K562 (cell line): ENCODE measurements at regions not wholly inside any gene's neighbourhood (a gene's known extent, or its start where the extent isn't known, plus 50 kb on each side); places are given as distances from the start of the nearest gene placed in this dataset.

Experiments
- ATAC-seq: fragments of 200-7000 bp; cut with Tn5 transposase; 3 replicates; pipeline ENCODE4 v1.9.1; 2020; ENCODE audit warnings: moderate library complexity
- BruUV-seq: library from RNA; stranded (reverse); fragments of 400-500 nt; replicated peaks from 2 replicates; lab custom pipeline; 2021; lab: Mats Ljungman, UMichigan
- CTCF ChIA-PET: fragments of 300-600 bp; formaldehyde crosslinking; extraction: SDS; loops from one replicate; lab custom pipeline; 2021; ENCODE audit warnings: low intra/inter-chr PET ratio; lab: Yijun Ruan, JAX
- POLR2A ChIA-PET: fragments of 300-600, 350-650 bp; sonication (Branson Sonifier 250); formaldehyde crosslinking; extraction: SDS; loops from one replicate; lab custom pipeline; 2021; ENCODE audit warnings: antibody characterized with exemption, inconsistent platforms; lab: Yijun Ruan, JAX
- DNase-seq, 4 experiments: peaks; one replicate each; pipeline versions ENCODE4 v3.0.0 to v3.0.0-alpha.2; 2011 to 2018; ENCODE audit warnings: low spot score in 3 of 4, mixed read lengths in 3 of 4; ENCODE audit errors: extremely low read depth in 1 of 4
- FAIRE-seq: peaks from 2 replicates; lab custom pipeline; 2011; peaks lifted over from hg19 to GRCh38; lab: Jason Lieb, UNC
- H2AFZ ChIP-seq: 2 replicates; pipeline ENCODE4 v1.6.0; 2011; ENCODE audit warnings: low read depth, low read length, control low read depth, inconsistent platforms
- H3K27ac ChIP-seq: fragments of 200-600 bp; 3 replicates; pipeline ENCODE4 v1.8.0; 2011; ENCODE audit warnings: low read depth, mild to moderate bottlenecking, control low read depth, inconsistent platforms, low read length, moderate library complexity, mixed read lengths; ENCODE audit errors: extremely low read depth
- H3K27me3 ChIP-seq, 2 experiments: fragments of 300-600 bp in 1 of 2; 2 replicates in 1 of 2; 3 replicates in 1 of 2; pipeline versions ENCODE4 v1.6.0 to v1.8.0; 2011; ENCODE audit warnings: inconsistent platforms in 2 of 2, low read length in 2 of 2, mild to moderate bottlenecking in 1 of 2, mixed read lengths in 1 of 2, moderate library complexity in 1 of 2; ENCODE audit not compliant: control insufficient read depth in 2 of 2, insufficient read depth in 2 of 2
- H3K36me3 ChIP-seq: fragments of 300-600 bp; 3 replicates; pipeline ENCODE4 v1.8.0; 2011; ENCODE audit warnings: mild to moderate bottlenecking, low read length, inconsistent platforms; ENCODE audit not compliant: control insufficient read depth, insufficient read depth
- H3K4me1 ChIP-seq, 2 experiments: fragments of 200-600 bp in 1 of 2; replicated peaks in 1 of 2; 2 replicates in 1 of 2; 3 replicates in 1 of 2; pipeline versions ENCODE4 v1.5.1 to v1.8.0; 2011; ENCODE audit warnings: inconsistent platforms in 2 of 2, low read length in 2 of 2, mild to moderate bottlenecking in 1 of 2, mixed read lengths in 1 of 2, moderate library complexity in 1 of 2; ENCODE audit not compliant: control insufficient read depth in 2 of 2, insufficient read depth in 2 of 2
- H3K4me2 ChIP-seq: 2 replicates; pipeline ENCODE4 v1.6.1; 2011; ENCODE audit warnings: low read length, control low read depth, inconsistent platforms, mixed read lengths; ENCODE audit not compliant: insufficient read depth
- H3K4me3 ChIP-seq: fragments of 200-600 bp; sonication (generic), shearing (Covaris generic); 2 replicates; pipeline ENCODE4 v1.5.1; 2016; ENCODE audit warnings: control low read depth, inconsistent platforms
- H3K79me2 ChIP-seq: fragments of 200-600 bp; 3 replicates; pipeline ENCODE4 v1.8.0; 2011; ENCODE audit warnings: low read length, inconsistent platforms; ENCODE audit not compliant: control insufficient read depth, insufficient read depth
- H3K9ac ChIP-seq, 2 experiments: 2 replicates each; pipeline versions ENCODE4 v1.6.0 to v1.6.1; 2011; ENCODE audit warnings: low read depth in 2 of 2, low read length in 2 of 2, control low read depth in 1 of 2, inconsistent platforms in 1 of 2, mild to moderate bottlenecking in 1 of 2, mixed read lengths in 1 of 2; ENCODE audit not compliant: insufficient read depth in 1 of 2
- H3K9me1 ChIP-seq: one replicate; pipeline ENCODE4 v1.6.0; 2011; ENCODE audit warnings: inconsistent platforms, mild to moderate bottlenecking, low read length, moderate library complexity; ENCODE audit not compliant: control insufficient read depth, insufficient read depth
- H3K9me3 ChIP-seq: replicated peaks from 2 replicates; pipeline ENCODE4 v1.5.1; 2011; ENCODE audit warnings: low read depth, low read length, inconsistent platforms; ENCODE audit not compliant: control insufficient read depth, insufficient read depth
- H4K20me1 ChIP-seq: replicated peaks from 2 replicates; pipeline ENCODE4 v1.6.1; 2011; ENCODE audit warnings: low read length, inconsistent platforms, mixed read lengths; ENCODE audit not compliant: control insufficient read depth, insufficient read depth
- HMG20B ChIP-seq: fragments of 250-450 bp; sonication (Bioruptor Pico); IDR thresholded peaks from 2 replicates; pipeline ENCODE4 v1.5.0; 2021; ENCODE audit warnings: mild to moderate bottlenecking
- HOXB6 ChIP-seq: fragments of 250-450 bp; sonication (Bioruptor Pico); IDR thresholded peaks from 2 replicates; pipeline ENCODE4 v1.5.1; 2022; ENCODE audit warnings: mild to moderate bottlenecking, borderline replicate concordance
- KDM2B ChIP-seq: fragments of 250-450 bp; sonication (Bioruptor Pico); IDR thresholded peaks from 2 replicates; pipeline ENCODE4 v1.8.0; 2021; ENCODE audit warnings: mild to moderate bottlenecking, moderate library complexity
- NBN ChIP-seq: fragments of 450-650 bp; IDR thresholded peaks from 2 replicates; pipeline ENCODE4 v1.6.1; 2016; ENCODE audit warnings: low read depth, mild to moderate bottlenecking
- PRMT5 ChIP-seq: sonication (generic); formaldehyde crosslinking; IDR thresholded peaks from 2 replicates; pipeline ENCODE4 v1.5.0; 2020; ENCODE audit warnings: missing genetic modification reagents
- RBM17 ChIP-seq: fragments of 200-400 bp; formaldehyde crosslinking; IDR thresholded peaks from 2 replicates; pipeline ENCODE4 v1.6.1; 2017; ENCODE audit warnings: low read depth, mild to moderate bottlenecking, low read length, borderline replicate concordance
- TAF7 ChIP-seq: fragments of 450-650 bp; IDR thresholded peaks from 2 replicates; pipeline ENCODE4 v1.6.1; 2016; ENCODE audit warnings: missing genetic modification characterization, missing compliant biosample characterization
- TAL1 ChIP-seq: fragments of 450-650 bp; IDR thresholded peaks from 2 replicates; pipeline ENCODE4 v1.6.1; 2016; ENCODE audit warnings: mild to moderate bottlenecking
- ZNF146 ChIP-seq: IDR thresholded peaks from one replicate; pipeline ENCODE4 v1.6.1; 2018; ENCODE audit warnings: missing compliant biosample characterization; ENCODE audit not compliant: unreplicated experiment
- ZNF239 ChIP-seq: fragments of 250-450 bp; sonication (Bioruptor Pico); IDR thresholded peaks from 2 replicates; pipeline ENCODE4 v1.4.0; 2020; ENCODE audit warnings: mild to moderate bottlenecking
- ZNF644 ChIP-seq: fragments of 200-800 bp; sonication (Bioruptor generic); IDR thresholded peaks from 2 replicates; pipeline ENCODE4 v1.6.1; 2016; ENCODE audit warnings: low read depth, missing genetic modification characterization, missing compliant biosample characterization
- WGBS: fragments of 100-300 bp; shearing (Covaris generic); methylation state at CpG from one replicate; pipeline ENCODE4 v1.1.6; 2016; ENCODE audit warnings: low coverage, mixed read lengths; ENCODE audit not compliant: insufficient coverage; ENCODE audit errors: missing lambda C conversion rate; 5-methylcytosine and 5-hydroxymethylcytosine counted together
- in situ Hi-C: fragments of 300-500 bp; cut with MboI; formaldehyde crosslinking; loops from 4 replicates; pipeline ENCODE4 v1.15.0; 2018; ENCODE audit warnings: inconsistent platforms, mixed read lengths
- intact Hi-C: fragments of 100-400 bp; cut with micrococcal nuclease; formaldehyde crosslinking; loops from 2 replicates; pipeline ENCODE4 v1.14.2; 2022
- TF ChIP-seq, protein P1 (sequence below): sonication (generic); formaldehyde crosslinking; IDR thresholded peaks from 2 replicates; pipeline ENCODE4 v1.8.1; 2022; ENCODE audit warnings: missing genetic modification reagents

DNA sequence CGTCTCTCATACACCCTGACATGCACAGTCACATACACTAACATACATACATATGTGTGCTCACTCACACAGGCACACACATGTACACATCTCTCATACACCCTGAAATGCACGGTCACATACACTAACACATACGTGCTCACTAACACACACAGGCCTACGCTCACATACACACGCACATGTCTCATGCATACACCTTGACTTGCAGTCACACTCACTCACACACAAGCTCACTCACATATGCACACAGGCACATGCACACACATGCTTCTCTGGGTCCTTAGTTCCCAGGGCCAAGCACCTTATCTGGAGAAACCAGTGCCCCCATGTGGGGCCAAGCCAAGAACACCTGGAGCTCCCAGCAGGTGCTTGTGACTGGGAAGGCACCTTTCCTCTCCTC, 240.3 kb downstream of the RBFOX3 start:
- no peak for DNase-seq
- Histone ChIP-seq H3K27ac (no peak overlapping the region), H3K9ac (no peak overlapping the region), H3K36me3 (no peaks in the 10 kb centered on the region), H3K79me2 (no peaks in the 10 kb centered on the region), H4K20me1 (peaks cover 8% of the 10 kb centered on the region; the same call in 1 of the 2 replicates)
- CTCF ChIA-PET: no interaction called here
- no TSS peak for BruUV-seq
- no peak for ATAC-seq
- no peak for TF ChIP-seq TAL1
- TF ChIP-seq, protein P1, sequence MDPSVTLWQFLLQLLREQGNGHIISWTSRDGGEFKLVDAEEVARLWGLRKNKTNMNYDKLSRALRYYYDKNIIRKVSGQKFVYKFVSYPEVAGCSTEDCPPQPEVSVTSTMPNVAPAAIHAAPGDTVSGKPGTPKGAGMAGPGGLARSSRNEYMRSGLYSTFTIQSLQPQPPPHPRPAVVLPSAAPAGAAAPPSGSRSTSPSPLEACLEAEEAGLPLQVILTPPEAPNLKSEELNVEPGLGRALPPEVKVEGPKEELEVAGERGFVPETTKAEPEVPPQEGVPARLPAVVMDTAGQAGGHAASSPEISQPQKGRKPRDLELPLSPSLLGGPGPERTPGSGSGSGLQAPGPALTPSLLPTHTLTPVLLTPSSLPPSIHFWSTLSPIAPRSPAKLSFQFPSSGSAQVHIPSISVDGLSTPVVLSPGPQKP (CRISPR knock-in tag): no peak
- no peak for TF ChIP-seq KDM2B (CRISPR knock-in tag)
- no peak for TF ChIP-seq NBN
- no peak for TF ChIP-seq TAF7 (tag)
- TF ChIP-seq HMG20B (CRISPR knock-in tag): no peak
- TF ChIP-seq HOXB6: no peak
- no peak for TF ChIP-seq ZNF146 (CRISPR knock-in tag)
- TF ChIP-seq ZNF644 (tag): no peak
- no peak for TF ChIP-seq RBM17
- TF ChIP-seq PRMT5 (CRISPR knock-in tag): no peak
- no peak for TF ChIP-seq ZNF239 (CRISPR knock-in tag)
- TF ChIP-seq, all 486 proteins: peak for 0
- POLR2A ChIA-PET: no interaction called here
- no peaks in the 10 kb centered on the region for H3K9me3 ChIP-seq
- H3K9me1 ChIP-seq: no peaks in the 10 kb centered on the region
- H2AFZ ChIP-seq: no peak overlapping the region
- intact Hi-C loops: no loop called here
- no peak for FAIRE-seq
- in situ Hi-C loops: no loop called here
- H3K4me3 ChIP-seq: no peak overlapping the region
- peaks cover 0 to 44% of the 10 kb centered on the region in 2 experiments; a peak in 2 of 5 replicates for H3K27me3 ChIP-seq
- WGBS: 0% methylated on average over 5 of the region's 5 CpGs
- H3K4me2 ChIP-seq: no peak overlapping the region
- 0 out of 5 replicates have a peak, but pooled peaks cover 0 to 4% of the 10 kb centered on the region in 2 experiments for H3K4me1 ChIP-seq
